Stimulated activated CD4-positive, alpha-beta T cell treated with anti-CD3 and anti-CD28 coated beads, Interleukin-1b, Interleukin-23, amount 100 ng/mL, for 4 hours (primary cell): ENCODE measurements at regions not wholly inside any gene's neighbourhood (a gene's known extent, or its start where the extent isn't known, plus 50 kb on each side); places are given as distances from the start of the nearest gene placed in this dataset.
A peak's percentile ranks its signal among the peaks of the same experiment; 100 is the strongest.
"Not testable (repeated sequence)": the region's sequence is repeated elsewhere in the genome, so short reads cannot be mapped to it uniquely, and the experiment has no call there.

Experiments
- DNase-seq, 2 donors: peaks; one replicate each; pipeline ENCODE4 v3.0.0-alpha.2; 2020; ENCODE audit warnings: low read depth in 2 of 2

- not testable (repeated sequence) for DNase-seq
These were observed 106.6 kb upstream of the TERB2 start for GRCh38 chr15:44849701-44850403.

- peak; percentile 56 to 57 for DNase-seq
These were observed 103.1 kb upstream of the TERB2 start for GRCh38 chr15:44853304-44853950.

- not testable (repeated sequence) for DNase-seq
These were observed 101.8 kb upstream of the TERB2 start for GRCh38 chr15:44854696-44855095.

DNA sequence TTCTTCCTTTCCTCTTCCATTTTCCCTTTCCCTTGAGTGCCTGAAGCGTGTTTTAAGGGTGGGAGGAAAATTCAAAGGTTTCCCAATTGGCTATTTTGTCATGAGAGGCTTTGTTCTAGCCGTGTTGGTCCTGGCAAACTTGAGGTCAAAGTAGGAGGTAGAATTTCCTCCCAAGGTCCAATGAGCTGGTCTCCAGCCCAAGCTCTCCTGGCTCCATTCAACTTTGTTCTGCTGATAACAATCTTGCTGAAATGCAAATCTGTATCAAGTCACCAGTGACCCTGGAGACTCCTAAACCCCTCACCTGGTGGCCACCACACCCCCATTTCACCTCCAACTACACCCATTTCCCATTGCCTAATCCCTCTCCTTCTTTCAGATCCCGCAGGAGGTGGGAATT lies 100.2 kb upstream of the TERB2 start:
- DNase-seq: not testable (repeated sequence)

- not testable (repeated sequence) for DNase-seq
These were observed 99.2 kb upstream of the TERB2 start for GRCh38 chr15:44857164-44857710.

- not testable (repeated sequence) for DNase-seq
These were observed 97.4 kb upstream of the TERB2 start for GRCh38 chr15:44859088-44859487.

DNA sequence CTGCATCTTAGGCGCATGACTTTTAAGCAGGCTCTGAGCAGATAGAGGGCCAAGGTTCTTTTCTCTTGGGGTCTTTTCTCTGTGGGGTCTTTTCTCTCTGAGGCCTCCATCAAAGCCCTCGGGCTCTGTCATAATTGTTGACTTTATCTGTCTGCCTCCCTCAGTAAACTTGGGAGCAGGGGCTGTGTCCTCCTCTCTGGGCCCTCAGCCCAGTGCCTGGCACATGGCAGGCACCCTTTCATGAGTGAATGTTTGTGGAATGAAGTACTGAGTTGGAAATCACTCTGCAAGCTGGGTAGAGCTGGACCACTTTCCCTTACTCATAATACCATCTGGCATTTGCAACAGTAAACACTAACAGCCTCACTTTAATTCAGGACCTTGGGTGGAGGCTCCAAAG lies 96.3 kb upstream of the TERB2 start:
- DNase-seq: not testable (repeated sequence)

DNA sequence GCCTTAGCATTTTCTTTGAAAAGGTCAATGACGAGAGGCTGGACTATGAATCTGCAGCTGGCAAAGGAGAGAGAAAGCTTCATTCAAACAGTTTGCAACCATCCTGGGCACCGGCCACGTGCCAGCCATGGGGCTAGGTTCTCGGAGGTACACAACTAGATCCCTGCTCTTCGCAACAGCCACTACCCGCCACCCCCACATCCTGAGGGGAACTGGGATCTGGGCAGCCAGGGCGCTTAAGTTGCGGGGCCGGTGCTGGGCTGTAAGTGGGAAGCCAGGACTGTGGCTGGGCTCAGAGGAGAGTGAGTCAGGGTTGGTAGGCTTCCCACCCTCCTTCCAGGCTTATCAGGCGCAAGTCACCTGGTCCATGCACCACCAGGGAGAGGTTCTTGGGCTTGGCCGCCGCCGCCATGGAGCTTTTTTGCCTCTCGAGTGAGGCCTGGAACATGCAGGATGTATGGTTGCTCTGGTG lies 95.0 kb upstream of the TERB2 start:
- DNase-seq: no peak

GRCh38 chr15:44861917-44862316 lies 94.6 kb upstream of the TERB2 start:
- DNase-seq: no peak

GRCh38 chr15:44862866-44863265 lies 93.6 kb upstream of the TERB2 start:
- not testable (repeated sequence) for DNase-seq

DNA sequence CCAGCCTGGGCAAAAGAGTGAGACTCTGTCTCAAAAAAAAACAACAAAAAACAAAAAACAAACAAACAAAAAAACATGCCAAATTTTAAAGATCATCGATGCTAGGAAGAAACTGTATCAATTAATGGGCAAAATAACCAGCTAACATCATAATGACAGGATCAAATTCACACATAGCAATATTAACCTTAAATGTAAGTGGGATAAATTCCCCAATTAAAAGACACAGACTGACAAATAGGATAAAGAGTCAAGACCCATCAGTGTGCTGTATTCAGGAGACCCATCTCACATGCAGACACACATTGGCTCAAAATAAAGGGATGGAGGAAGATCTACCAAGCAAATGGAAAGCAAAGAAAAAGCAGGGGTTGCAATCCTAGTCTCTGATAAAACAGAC lies 88.4 kb upstream of the TERB2 start:
- DNase-seq: not testable (repeated sequence)

GRCh38 chr15:44870125-44870524 lies 86.4 kb upstream of the TERB2 start:
- DNase-seq: not testable (repeated sequence)

GRCh38 chr15:44873103-44873502 lies 83.4 kb upstream of the TERB2 start:
- DNase-seq: no peak

DNA sequence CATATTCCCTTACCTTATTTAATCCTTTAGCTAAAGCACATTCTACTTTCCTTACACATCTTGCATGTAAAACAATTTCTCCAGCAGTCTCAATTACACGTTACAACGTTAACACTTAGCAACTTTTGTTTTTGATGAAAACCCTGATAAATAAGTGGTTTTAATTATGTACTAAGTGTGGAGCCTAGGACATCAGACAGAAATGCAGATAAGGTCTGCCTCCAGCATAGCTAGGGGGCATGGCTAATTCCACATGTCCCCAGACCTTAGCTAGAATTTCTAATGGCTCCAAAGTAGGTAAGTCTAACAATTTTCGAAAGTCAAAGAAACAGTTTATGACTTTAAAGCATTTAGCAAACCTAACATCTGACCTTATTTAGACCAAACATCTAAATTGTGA lies 77.4 kb upstream of the TERB2 start:
- no peak for DNase-seq

DNA sequence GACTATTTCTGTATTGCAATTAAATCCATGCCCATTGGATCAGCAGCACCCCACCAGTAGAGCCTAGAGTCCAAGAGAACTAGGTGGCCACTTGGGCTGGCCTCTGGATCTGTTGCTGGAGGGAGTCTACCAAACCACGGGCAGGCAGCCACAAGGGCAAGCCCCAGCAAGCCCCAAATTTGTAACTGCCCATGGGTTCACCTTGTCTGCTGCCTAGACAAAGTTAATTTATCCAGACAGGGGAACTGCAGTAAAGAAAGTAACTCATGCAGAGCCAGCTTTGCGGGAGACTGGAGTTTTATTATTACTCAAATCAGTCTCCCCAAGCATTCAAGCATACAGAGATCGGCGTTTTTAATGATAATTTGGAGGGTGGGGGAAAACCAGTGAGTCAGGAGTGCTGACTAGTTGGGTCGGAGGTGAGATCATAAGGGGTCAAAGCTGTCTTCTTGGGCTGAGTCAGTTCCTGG lies 74.0 kb upstream of the TERB2 start:
- peak in 1 of 2 donors; percentile 3 for DNase-seq

DNA sequence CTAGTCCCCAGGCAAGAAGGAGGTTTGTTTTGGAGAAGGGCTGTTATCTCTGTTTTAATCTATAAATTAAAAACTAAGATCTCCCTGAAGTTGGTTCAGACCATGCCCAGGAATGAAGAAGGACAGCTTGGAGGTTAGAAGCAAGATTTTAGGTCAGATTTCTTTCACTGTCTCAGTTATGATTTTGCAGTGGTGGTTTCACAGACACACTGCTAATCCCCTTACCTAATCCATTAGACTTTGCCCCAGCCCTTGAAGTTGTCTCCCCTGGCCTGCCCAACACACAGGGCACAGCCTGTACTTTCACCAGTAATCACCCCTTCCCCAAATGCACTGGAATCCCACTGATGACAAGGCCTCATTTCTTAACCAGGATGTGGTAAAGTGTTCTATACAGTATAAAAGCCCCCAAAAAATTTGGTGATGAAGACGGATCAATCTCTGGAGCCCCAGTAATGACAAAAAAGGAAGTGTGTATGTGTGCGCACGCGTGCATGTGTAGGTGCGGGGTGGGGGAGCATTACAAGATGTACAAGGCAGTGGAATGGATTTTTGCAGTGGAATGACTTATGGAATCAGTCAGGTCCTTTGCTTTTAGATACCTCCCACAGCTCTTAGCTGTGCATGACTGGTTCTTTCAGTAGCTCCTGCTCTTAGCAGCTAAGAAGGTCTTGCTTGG lies 73.1 kb upstream of the TERB2 start:
- DNase-seq: no peak

DNA sequence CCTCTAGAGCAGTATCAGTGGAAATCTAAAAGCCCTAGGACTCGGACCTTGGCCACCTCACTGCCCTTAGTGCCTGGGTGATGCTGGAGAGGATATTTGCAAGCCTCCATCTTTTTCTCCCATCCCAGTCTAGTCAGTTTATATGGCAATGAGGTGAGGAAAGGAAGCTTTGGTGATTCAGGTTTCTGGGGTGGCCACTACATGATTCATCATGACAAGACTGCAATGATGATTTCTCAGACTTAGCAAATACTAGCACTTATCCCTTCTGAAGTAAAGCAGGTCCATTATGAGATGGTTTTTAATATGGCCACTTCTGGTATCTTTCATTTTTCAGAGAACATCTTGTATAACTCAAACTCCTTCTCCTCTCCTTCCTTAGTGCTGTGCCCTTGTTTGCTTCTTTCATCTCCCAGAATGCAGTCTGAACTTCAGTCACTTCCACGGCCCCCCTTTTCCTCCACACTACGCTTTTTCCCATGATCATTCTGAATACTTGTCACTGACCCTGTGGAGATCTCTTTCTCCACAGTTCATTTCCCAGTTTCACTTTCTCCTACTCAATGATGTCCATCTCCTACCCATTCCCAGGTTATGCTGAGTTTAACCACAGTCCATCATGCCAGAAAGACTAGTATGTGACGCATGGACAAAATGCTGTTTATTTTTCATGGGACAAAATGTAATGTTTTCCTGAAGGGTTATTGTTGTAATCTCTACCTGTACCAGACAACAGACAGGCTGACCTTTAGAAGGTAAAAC lies 57.4 kb upstream of the TERB2 start:
- not testable (repeated sequence) for DNase-seq

DNA sequence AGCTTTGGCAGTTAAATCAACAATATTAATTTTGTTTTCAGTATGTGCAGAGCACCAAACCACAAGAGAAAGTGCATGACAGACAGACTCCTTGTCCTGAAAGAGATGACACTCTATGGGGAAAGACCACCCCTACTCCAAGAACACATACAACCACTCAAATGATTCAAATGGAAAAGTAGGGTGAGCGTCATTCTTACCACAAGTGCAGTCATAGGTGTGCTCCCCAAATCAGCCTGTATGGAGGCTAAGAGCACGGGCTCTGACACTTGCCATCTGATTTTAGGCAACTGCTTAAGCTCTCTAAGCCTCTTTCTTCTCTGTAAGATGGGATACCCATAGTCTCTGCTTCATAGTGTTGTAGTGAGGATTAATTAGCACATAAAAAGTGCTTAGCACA lies 56.7 kb upstream of the TERB2 start:
- DNase-seq: not testable (repeated sequence)

GRCh38 chr15:44900796-44901195 lies 55.7 kb upstream of the TERB2 start:
- DNase-seq: not testable (repeated sequence)

DNA sequence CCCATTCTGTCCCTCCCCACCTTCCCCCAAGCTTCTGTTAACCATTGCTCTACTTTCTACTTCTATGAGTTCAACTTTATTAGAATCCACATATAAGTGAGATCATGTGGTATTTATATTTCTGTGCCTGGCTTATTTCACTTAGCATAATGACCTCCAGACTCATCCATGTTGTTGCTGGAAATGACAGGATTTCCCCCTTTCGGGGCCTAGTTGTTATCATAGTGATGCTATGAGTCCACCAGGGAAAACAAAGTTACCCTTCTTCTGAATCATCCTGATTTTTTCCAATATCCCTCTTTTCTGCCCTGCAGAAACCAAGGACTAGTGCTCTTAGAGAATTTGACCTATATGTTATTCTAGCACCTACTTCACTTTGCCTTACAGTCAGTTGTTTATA lies 53.2 kb upstream of the TERB2 start:
- DNase-seq: not testable (repeated sequence)

DNA sequence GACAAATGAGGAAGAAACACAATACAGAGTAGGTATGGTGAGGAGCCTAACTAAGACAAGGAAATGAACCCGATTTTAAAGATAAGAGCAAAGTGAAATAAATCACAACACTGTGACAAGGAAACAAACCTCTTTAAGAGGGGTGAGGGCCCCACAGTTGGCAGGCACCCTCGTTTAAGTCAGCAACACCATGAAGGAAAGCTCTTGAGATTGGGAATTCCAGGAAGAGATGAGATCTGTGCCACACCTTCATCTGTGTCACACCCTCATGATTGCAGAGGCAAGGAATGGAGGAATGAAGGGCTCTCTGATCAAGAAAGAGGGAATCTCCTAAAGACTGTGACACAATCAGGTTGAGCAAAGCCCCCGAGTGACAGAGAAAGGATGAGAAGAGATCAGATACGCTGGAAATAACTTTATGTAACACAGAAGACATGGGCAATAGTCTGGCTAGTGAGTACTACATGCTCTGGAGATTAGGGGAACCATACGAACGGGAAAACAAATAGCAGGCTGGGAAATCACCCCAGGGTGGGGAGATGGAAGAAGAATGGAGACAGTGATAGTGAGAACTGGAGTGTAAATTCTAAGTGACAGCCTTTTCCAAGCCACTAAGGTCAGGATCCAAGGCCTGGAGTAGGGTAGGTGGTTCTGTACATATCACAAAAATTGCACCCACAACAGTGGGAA lies 51.7 kb upstream of the TERB2 start:
- DNase-seq: not testable (repeated sequence)
